ENCODE measurements at regions not wholly inside any gene's neighbourhood (a gene's known extent, or its start where the extent isn't known, plus 50 kb on each side); places are given as distances from the start of the nearest gene placed in this dataset.

- H3K27ac ChIP-seq, result no peak overlapping the region
- H3K9me3 ChIP-seq, result no peaks in the 10 kb centered on the region
- peaks cover 9% of the 10 kb centered on the region for H3K27me3 ChIP-seq
- H3K4me1 ChIP-seq (ENCODE audit: control insufficient read depth in 1 of 2, insufficient read depth in 1 of 2, low read depth in 1 of 2, low read length in 1 of 2), result no peaks in the 10 kb centered on the region
- H3K4me3 ChIP-seq (ENCODE audit: low read depth in 1 of 2, low read length in 1 of 2), result no peak overlapping the region
- TF ChIP-seq, protein P1, sequence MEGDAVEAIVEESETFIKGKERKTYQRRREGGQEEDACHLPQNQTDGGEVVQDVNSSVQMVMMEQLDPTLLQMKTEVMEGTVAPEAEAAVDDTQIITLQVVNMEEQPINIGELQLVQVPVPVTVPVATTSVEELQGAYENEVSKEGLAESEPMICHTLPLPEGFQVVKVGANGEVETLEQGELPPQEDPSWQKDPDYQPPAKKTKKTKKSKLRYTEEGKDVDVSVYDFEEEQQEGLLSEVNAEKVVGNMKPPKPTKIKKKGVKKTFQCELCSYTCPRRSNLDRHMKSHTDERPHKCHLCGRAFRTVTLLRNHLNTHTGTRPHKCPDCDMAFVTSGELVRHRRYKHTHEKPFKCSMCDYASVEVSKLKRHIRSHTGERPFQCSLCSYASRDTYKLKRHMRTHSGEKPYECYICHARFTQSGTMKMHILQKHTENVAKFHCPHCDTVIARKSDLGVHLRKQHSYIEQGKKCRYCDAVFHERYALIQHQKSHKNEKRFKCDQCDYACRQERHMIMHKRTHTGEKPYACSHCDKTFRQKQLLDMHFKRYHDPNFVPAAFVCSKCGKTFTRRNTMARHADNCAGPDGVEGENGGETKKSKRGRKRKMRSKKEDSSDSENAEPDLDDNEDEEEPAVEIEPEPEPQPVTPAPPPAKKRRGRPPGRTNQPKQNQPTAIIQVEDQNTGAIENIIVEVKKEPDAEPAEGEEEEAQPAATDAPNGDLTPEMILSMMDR (IDR thresholded peaks at IDR 0.05), result no peak
- no peaks in the 10 kb centered on the region for H3K36me3 ChIP-seq
Observed at GRCh38 chr22:26922806-26923205, 265.4 kb downstream of the MIAT start.

- Histone ChIP-seq H3K4me3 (ENCODE audit: low read depth in 1 of 2, low read length in 1 of 2) (no peak overlapping the region), H3K36me3 (no peaks in the 10 kb centered on the region), H3K4me1 (ENCODE audit: control insufficient read depth in 1 of 2, insufficient read depth in 1 of 2, low read depth in 1 of 2, low read length in 1 of 2) (no peaks in the 10 kb centered on the region), H3K27ac (no peak overlapping the region), H3K27me3 (peaks cover 9% of the 10 kb centered on the region), H3K9me3 (no peaks in the 10 kb centered on the region)
- TF ChIP-seq, protein P1 (IDR thresholded peaks at IDR 0.05), result no peak
Observed at GRCh38 chr22:26923531-26923930, 266.1 kb downstream of the MIAT start.

DNA sequence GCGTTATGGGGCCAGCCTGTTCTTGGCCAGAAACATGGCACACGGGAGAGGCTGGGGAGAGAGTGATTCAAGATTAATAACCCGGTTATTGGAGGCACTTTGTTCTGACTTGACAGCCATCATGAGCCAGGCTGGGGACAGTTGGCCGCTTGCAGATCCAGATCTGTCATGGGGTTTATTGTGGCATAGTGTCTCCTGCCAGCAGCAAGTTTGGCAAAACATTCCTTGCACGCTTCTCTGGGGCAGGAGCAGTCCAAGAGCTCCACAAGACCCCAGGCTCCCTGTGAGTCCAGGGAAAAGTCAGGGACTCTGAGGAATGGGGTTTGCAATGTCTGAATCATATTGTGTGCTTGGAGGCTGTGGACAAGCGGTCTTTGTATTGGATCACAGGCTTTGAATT, 270.4 kb downstream of the MIAT start:
- Histone ChIP-seq H3K9me3 (no peaks in the 10 kb centered on the region), H3K27me3 (no peaks in the 10 kb centered on the region), H3K36me3 (no peaks in the 10 kb centered on the region), H3K27ac (no peak overlapping the region), H3K4me3 (ENCODE audit: low read depth in 1 of 2, low read length in 1 of 2) (no peak overlapping the region), H3K4me1 (ENCODE audit: control insufficient read depth in 1 of 2, insufficient read depth in 1 of 2, low read depth in 1 of 2, low read length in 1 of 2) (no peaks in the 10 kb centered on the region)
- TF ChIP-seq, protein P1 (IDR thresholded peaks at IDR 0.05), result no peak

DNA sequence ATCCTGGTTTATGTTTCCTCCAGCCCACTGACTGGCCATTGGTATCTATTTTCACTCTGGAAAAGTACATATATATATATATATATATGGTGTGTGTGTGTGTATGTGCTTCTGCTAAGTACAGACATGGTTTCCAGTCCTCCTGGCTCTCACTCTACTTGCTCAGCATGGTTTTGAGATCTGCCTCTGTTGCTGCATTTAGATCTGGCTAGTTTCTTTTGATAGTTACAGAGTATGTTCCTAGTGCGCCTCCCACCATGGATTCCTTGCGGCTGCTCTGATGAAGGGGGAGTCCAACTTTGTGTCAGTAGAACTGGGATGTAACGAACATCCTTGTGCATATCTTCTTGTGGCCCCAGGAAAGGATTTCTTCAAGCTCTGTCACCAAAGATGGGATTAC, 274.1 kb downstream of the MIAT start:
- H3K4me1 ChIP-seq (ENCODE audit: control insufficient read depth in 1 of 2, insufficient read depth in 1 of 2, low read depth in 1 of 2, low read length in 1 of 2), result no peaks in the 10 kb centered on the region
- TF ChIP-seq, protein P1 (IDR thresholded peaks at IDR 0.05), result no peak
- no peaks in the 10 kb centered on the region for H3K9me3 ChIP-seq
- no peak overlapping the region for H3K4me3 ChIP-seq (ENCODE audit: low read depth in 1 of 2, low read length in 1 of 2)
- H3K36me3 ChIP-seq, result no peaks in the 10 kb centered on the region
- no peak overlapping the region for H3K27ac ChIP-seq
- H3K27me3 ChIP-seq, result no peaks in the 10 kb centered on the region

DNA sequence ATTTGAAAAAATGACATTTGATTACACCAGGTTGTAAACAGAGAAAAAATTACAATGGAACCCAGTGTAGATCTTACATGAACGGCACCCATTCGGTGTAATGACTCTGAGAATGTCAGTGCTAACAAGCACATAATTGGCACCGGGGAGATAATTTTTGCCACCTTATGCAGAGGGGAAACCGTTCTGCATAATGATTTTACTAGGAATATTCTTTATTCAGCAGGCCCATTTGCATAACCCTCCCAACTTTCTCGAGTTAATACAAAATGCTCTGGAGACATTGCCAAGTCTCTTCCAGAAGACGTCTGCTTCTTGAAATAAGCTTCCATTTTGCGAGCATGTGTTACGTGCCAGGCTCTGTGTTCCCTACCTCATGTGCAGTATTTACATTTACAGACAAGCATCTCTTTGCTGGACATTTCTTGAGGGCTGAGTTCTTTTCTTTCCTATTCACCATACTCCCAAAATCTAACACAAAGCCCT, 275.8 kb downstream of the MIAT start:
- TF ChIP-seq, protein P1 (IDR thresholded peaks at IDR 0.05), result no peak
- H3K27me3 ChIP-seq, result no peaks in the 10 kb centered on the region
- no peaks in the 10 kb centered on the region for H3K9me3 ChIP-seq
- H3K4me3 ChIP-seq (ENCODE audit: low read depth in 1 of 2, low read length in 1 of 2), result no peak overlapping the region
- no peak overlapping the region for H3K27ac ChIP-seq
- H3K4me1 ChIP-seq (ENCODE audit: control insufficient read depth in 1 of 2, insufficient read depth in 1 of 2, low read depth in 1 of 2, low read length in 1 of 2), result no peaks in the 10 kb centered on the region
- no peaks in the 10 kb centered on the region for H3K36me3 ChIP-seq

DNA sequence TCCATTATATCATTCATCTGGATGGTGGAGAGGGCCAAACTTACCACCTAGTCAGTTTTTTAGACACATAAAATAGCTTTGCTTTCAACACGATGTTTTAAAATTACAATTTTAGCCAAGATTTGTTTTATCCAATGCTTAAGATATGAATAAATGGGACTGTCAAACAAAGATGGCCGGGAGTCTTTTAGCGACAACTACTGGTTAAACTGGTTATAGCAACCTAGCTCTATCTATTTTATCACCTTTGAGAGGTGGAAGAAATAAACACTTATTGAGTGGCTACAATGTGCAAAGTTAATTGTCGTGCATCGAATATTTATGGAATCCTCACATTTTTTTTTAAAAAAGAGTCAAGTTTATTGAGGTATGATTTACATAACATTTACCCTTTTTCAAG, 279.8 kb downstream of the MIAT start:
- TF ChIP-seq, protein P1 (IDR thresholded peaks at IDR 0.05), result no peak
- Histone ChIP-seq H3K4me3 (ENCODE audit: low read depth in 1 of 2, low read length in 1 of 2) (no peak overlapping the region), H3K36me3 (no peaks in the 10 kb centered on the region), H3K27me3 (no peaks in the 10 kb centered on the region), H3K4me1 (ENCODE audit: control insufficient read depth in 1 of 2, insufficient read depth in 1 of 2, low read depth in 1 of 2, low read length in 1 of 2) (no peaks in the 10 kb centered on the region), H3K9me3 (no peaks in the 10 kb centered on the region), H3K27ac (no peak overlapping the region)
